HG02885 (cell line): ENCODE measurements at regions not wholly inside any gene's neighbourhood (a gene's known extent, or its start where the extent isn't known, plus 50 kb on each side); places are given as distances from the start of the nearest gene placed in this dataset.
A peak's percentile ranks its signal among the peaks of the same experiment; 100 is the strongest.

Experiments used
- ATAC-seq: cut with Tn5 transposase; IDR thresholded peaks from one replicate; pipeline ENCODE4 v1.9.1; 2021; ENCODE audit warnings: mild to moderate bottlenecking; ENCODE audit not compliant: unreplicated experiment, poor library complexity

DNA sequence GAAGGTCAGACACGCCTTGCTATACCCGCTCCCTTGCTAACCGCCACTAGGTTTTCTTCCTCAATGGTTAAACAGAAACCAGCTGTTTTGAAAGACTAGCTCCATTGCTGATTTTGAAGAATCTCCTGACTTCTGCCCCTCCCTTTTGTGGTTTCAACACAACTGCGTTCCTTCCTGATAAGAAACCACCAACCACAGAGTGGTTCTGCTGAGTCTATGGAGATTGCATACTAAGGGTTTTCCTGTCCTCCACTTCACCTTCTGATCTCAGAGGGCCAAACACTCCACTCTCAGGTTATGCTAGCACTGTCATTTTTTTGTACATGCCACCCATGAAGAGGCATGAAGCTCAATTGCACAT is 207.9 kb downstream of the MYLK4 start:
- ATAC-seq = peak; percentile 73

DNA sequence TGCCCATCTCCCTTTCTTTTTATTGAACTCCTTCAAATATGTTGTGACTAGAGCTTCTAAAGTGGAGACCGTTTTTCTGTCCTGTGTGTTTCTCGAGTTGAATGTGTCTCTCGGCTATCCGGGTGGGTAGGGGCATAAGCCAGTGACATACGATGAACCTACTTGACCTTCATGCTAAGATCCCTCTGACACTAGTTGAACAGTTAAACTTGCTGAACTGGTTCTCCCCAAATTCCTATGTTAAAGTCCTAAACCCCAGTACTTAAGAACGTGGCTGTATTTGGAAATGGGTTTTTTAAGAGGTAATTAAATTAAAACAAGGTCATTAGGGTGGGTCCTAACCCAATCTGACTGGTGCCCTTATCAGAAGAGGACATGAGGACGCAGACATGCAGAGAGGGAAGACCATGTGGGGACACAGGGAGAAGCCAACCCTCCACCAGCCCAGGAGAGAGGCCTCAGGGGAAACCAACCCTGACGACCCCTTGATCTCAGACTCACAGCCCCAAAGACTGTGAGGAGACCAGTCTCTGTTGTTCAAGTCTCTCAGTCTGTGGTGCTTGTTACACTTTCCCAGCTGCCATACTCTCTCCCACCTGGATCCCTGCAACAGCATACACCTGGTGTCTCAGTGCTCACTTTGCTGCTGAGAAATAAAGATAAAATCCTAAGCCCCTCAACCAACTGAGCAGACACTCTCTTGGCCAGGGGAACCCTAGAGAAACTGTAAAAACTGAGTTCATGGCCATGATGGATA is 208.4 kb downstream of the MYLK4 start:
- ATAC-seq = no peak

DNA sequence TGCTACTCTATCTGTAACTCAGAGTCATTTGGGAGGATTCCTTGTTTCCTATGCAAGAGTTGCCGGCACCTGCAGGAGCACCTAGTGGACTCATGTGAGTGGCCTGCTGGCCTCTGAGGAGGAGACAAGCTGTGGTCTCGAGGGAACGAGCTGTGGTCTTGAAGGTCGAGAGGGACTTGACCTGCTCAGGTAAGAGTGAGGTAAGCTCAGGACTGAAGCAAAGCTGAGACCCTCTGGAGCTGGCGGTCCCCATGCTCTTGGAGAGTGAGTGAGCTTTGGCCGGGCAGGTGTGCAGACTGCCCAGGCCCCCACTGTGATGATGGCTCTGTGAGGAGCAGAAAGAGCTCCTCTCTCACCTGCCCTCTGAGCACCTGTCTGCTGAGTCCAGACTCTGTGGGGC is 214.3 kb downstream of the MYLK4 start:
- ATAC-seq = no peak

DNA sequence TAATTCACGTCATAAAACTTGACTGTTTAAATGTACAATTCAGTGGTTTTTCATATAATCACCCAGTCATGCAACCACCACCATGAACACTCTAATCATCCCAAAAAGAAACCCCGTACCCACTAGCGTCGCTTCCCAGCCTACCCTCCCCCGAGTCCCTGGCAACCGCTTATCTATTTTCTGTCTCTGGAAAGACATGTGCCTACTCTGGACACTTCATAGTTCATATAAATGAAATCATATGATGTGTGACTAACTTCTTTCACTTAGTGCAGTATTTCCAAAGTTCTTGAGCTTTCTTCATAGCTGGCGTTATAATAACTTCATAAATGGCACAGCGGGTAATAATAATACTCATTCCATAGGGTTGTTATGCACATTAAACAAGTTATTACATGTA is 215.2 kb downstream of the MYLK4 start:
- ATAC-seq = no peak

DNA sequence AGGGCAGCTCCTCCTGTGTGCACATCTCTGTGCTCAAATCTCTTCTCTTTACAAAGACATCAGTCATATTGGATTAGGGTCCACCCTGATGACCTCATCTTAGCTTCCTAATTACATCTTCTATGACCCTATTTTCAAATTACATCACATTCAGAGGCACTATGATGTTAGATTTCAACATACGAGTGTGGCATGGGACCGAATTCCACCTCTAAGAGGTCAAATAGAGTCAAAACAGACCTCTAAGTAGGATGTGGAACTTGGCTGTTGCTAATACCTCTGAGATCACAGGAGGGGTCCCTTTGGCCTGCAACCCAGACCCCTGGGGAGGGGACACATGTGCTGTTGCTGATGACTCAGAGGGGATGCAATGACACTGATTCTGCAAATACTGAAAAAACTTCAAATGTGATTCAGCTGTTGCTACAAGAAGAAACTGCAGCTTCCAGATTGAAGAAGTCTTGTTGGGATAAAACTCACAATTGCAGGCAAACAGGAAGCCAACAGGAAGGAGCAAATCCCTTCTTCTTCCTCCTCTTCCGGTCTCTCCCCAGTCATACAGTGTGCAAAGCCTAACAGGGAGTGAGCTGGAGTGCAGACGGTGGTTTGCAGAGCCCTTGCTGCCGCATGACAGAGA is 216.2 kb downstream of the MYLK4 start:
- ATAC-seq = no peak

DNA sequence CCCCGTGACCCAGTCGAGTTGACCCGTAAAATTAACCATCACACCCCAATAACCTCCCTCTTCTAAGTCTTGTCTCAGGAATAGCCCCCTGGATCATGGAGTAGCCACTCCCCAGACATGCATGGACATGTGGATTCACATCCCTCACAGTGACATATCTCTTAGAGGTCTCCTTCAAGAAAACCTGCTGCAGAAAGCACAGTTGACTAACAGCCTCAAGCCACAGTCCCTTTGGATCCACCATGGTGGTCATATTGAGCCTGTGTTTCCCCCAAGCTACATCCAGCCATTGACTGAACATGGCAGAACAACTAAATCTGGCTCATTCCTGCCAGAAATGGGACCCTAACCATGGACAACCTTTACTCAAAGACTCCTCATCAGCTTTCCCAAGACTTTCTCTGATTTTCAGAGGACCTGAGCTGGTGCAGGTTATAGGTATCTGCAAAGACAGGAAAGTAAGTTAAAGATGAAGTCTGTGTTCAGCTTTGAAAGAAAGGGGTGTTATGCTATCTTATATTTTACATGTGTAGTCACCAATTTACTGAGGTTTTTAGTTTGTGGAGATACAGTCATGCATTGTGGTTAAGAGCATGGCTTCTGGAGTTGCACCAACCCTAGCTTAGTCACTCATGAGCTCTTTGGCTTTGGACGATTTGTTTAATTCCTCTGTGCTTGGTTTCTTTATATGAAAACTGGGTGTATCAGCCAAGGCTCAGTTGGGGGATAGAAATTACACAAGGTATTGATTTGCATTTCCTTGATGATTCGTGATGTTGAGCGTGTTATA is 219.1 kb downstream of the MYLK4 start:
- ATAC-seq = no peak

DNA sequence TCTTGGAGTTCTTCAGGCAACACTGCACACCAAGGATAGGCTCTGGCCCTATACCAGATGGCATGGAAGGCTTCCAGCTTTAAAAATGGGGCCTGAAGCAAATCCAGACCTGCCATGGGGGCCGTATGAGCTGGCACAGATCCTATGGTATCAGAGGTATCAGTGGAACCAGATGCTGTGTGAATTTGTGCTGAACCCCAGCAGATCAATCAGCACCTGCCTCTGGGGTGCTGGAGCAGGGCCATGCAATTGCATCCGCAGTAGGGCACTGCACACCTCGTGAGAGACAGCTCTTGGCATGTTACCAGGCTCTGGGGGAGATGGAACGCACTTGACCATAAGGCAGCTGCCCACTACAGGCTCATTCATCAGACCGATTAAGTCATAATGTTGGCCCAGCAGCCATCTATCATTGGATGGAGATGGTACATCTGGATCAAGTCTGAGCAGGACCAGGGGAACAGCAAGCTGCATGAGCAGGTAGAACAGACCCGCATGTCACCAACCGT is 221.5 kb downstream of the MYLK4 start:
- ATAC-seq = no peak

DNA sequence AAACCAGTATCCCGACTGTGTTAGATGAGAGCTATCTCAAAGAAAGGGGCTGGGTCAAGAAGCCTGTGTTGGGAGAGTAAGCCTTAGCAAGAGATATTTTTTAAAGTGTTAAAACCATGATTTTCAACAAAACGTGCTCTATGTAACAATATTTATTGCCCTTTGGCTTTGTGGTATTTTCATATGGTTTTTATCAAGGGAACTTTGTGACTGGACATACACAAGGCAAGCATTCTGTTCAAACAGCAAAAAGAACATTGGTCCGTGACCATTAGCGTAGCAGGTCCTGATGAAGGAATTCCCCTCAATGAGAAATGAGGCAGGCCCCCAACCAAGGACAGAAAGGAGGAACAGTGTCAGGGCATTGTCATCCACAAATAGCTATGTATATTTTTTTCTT is 222.6 kb downstream of the MYLK4 start:
- no peak for ATAC-seq

DNA sequence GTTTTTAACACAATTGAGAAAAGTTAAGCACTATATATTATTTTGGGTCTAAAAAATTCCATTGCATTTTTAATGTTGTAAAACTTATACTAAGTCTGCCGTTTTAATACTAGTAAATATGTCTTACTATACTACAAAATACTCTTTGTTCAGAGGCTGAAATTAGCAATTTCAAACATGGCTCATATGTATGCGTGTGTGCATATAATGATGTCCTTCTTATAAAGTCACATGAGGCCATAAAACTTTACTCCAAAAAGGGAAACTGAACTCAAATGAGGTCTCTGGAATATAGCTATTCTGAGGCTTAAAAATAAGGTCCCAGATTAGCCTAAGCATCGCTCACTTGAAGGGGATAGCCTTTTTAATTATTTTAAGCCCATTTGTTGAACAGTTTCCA is 224.0 kb downstream of the MYLK4 start:
- ATAC-seq = no peak

DNA sequence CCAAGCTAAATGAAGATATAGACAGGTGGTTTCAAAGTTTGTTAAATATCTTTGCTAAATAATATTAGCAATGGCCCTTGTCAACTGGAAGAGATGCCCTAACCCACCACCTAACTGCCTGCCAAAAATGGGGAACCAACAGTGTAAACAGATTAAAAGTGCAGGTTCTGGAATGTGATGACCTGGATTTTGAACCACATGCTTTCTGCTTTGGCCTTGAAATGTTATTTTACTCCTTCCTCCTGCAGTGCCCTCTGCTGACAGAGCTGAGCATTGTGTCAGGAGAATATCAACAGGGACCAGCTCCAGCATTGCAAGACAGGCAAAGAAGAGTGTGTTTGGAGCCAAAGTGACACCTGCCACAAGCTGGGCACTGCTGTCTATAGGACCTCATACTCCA is 226.6 kb downstream of the MYLK4 start:
- no peak for ATAC-seq

DNA sequence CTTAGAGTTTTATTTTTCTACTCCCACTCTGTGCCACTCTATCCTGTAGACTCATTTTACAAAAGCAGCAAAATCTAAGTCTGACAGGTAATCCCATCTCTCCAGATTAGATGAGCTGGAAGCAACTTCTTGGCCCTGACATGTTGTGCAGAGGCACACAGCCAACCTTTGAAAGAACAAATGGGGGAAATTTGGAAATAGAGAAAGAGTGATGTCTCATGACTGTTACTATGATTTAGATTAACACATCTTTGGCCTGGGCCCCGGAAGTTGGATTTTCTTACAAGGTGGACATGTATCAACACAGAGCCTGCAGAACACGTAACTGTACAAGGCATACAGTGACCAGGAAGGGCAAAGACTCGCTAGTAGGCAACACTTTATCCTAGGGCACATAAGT is 227.7 kb downstream of the MYLK4 start:
- ATAC-seq = no peak

DNA sequence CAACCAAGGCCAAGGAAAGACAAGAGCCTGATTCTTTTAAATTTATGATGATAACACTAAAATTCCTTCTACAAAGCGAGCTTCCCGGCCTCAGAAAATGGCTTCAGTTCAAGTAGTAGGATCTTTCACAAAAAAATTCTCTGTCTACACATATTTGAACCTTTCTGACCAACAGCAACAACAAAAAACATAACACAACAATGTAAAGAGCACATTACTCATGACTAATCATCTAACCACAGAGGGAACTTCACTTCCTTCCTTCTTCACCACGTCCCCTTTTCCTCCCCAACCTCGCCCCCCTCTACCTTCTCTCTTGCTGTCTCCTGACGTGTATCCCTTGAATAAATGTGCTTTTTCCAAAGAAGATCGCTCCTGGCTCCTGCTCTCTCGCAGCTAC is 228.2 kb downstream of the MYLK4 start:
- no peak for ATAC-seq

DNA sequence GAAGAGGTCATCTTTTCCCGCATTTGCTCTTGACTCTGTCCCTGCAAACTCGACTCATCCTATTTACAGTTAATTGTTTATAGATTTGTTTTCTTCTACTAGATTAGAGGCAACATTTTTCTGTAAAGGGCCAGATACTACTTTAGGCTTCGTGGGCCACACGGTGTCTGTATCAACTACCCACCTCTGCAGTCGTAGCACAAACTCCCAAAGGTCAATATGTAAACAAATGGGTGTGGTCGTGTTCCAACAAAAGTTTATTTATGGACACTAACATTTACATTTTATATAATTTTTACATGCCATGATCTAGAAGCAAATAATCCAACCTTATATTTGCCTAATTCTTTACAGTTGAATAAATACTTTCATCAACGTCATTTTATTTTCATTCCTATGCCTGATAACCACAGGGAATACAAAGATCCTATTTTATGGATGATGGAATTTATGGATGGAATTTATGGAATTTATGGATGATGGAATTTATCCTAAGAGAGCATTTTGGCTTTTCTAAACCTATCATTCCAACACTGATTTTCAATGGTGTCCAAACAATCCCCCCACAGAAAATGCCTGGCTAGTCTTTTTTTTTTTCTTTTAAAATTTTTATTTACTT is 232.8 kb downstream of the MYLK4 start:
- ATAC-seq = no peak

DNA sequence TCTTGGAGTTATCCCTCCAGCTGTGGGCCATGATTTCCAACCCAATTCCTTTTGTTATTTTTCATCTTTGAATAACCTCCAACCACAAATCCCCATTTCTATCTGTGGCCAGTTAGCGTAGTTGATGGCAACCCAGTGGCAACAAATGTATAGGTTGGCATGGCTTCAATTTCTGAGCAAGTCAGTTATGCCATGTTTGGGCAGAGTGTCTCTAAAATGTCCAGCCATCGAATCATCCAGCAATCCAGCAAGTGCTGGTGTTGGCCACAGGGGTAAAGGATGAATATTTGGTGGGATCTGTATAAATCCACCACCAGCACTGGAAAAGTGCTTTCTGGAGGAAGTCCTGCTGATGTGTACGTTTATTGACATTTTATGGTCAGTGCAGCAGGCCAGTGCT is 233.3 kb downstream of the MYLK4 start:
- ATAC-seq = no peak

DNA sequence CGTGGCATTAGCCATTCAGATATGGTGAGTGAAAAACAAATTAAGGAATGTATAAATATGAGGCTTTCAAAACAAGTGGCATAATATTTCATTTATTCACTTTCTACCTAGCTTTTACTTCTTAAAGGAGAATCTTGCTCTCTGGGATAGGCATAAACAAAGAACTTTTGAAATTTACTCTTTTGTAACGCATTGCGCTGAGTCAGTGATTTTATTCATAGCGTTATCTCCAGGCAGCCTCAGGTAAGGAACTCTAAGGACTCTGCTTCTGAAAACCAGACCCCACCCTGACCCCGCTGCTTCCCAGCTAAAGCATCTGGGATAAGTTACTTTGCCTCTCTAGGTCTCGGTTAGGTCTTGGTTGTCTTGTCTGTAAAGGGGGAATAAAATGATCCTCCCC is 234.7 kb downstream of the MYLK4 start:
- no peak for ATAC-seq

DNA sequence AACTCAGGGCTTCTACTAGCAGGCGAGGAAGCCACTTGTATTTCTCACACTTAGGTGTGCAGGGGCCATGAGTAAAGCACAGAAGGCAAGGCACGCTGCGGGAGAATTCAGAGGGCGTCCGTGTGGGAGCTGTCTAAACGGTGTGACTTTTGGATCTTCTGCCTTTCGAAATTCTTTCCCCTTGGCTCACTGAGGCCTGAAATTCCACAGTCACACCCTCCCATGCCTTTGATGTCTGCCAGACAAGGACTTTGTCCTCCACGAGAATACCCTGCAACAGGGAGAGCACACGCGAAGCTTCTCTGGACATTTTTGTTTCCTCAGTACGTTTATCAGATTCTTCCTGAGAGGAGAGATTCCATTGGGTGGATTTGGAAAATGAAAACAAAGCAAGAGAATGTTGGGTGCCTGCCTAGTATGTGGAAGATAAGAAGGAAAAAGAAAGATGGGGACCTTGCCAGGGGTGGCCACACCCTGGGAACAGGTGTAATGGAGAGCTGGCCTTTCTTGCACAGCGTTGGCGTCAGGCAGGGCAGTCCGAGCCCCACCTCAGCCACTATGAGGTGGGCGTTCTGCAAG is 235.7 kb downstream of the MYLK4 start:
- no peak for ATAC-seq

DNA sequence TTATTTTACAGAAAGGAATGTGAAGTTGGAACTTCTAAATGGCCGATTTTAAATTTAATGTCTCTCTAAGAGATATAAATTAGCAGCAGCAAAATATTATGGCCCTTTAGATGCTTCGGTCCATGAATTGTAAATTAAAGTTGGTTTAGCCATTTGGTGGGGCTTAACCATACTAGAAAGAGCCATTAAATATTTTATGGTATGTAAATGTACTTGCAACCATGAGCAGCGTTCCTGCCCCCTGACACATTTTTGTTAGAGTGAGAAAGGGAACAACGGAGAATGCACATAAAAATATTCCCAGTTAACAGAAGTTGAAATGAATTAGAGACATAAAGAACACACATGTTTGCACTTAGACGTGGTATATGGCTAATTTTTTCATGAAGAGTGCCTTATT is 237.9 kb downstream of the MYLK4 start:
- no peak for ATAC-seq

DNA sequence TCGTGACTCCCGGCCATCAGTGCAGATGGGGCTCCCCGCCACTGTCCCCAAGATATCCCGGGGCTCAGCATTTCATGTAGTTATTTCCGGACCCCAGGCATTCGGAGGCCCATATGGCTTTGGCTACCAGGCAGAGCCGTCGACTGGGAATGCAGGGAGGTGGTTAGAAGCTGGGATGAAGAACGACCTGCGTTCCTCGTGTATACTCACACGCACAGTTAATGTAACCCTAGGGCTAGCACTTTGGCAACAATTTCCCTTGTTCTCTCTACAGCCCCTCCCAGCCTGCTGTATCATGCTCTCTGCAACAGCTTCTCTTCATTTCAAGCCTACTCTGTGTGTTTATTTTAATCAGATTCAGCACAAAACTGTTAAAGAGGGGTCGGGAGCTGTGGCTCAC is 240.4 kb downstream of the MYLK4 start:
- ATAC-seq = no peak

DNA sequence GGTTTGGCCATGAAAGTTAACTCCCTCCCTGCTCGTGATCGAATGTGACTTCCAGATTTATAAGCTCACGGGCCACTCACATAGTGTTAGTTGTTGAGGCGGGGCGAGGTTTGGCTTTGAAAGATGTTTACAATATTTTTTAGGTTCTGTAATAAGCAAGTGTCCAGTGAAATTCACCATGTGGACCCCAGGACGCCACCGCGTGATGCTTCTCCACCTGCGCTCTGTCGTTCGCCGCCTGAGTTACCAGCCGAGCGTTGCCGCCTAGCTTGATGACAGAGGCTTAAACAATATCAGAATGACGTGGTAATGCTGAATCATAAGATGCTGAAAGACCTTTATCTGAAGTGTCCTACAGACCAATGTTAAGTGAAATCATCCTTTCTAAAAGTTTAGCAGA is 241.0 kb downstream of the MYLK4 start:
- no peak for ATAC-seq

DNA sequence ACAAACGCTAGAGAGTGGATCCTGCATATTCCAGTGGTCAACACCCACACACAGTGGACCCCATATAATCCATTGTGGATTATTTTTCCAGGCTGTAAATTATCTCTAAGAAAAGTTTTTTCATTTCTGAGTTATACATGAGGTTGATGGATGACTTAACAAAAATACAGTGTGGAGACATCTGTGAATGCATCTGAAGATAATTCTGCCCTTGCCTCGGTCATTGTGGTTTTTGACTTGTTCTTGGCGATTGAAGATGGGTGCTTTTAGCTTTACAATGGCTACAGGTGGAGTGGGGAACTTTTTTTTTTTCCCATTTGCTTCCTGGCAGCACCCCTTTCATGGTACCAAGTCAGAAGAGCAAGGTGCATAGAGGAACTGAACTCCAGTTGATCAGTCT is 242.7 kb downstream of the MYLK4 start:
- ATAC-seq = no peak
